NCI-H345 treated with DMSO at 0.1 percent for 48 hours (cell line): ENCODE measurements at regions not wholly inside any gene's neighbourhood (a gene's known extent, or its start where the extent isn't known, plus 50 kb on each side); places are given as distances from the start of the nearest gene placed in this dataset.

Experiments used
- DNase-seq: peaks from one replicate; lab custom pipeline; 2025; ENCODE audit not compliant: unreplicated experiment; lab: John Stamatoyannopoulos, UW

- DNase-seq, result no peak
Measured at GRCh38 chr19:31500197-31500830, 151.1 kb upstream of the TSHZ3 start.

GRCh38 chr19:31500946-31501345 is 151.7 kb upstream of the TSHZ3 start:
- no peak for DNase-seq

- no peak for DNase-seq
Measured at GRCh38 chr19:31501427-31502195, 152.4 kb upstream of the TSHZ3 start.

- DNase-seq, result no peak
Measured at GRCh38 chr19:31502536-31503170, 153.4 kb upstream of the TSHZ3 start.

- DNase-seq, result no peak
Measured at GRCh38 chr19:31503211-31503610, 154.0 kb upstream of the TSHZ3 start.

GRCh38 chr19:31504221-31504620 is 155.0 kb upstream of the TSHZ3 start:
- no peak for DNase-seq

GRCh38 chr19:31505596-31505910 is 156.3 kb upstream of the TSHZ3 start:
- DNase-seq, result no peak

GRCh38 chr19:31506102-31506501 is 156.9 kb upstream of the TSHZ3 start:
- DNase-seq, result no peak

GRCh38 chr19:31510635-31511034 is 161.4 kb upstream of the TSHZ3 start:
- DNase-seq, result no peak

GRCh38 chr19:31511098-31511497 is 161.9 kb upstream of the TSHZ3 start:
- DNase-seq, result no peak

GRCh38 chr19:31511696-31512095 is 162.5 kb upstream of the TSHZ3 start:
- no peak for DNase-seq

- no peak for DNase-seq
Measured at GRCh38 chr19:31512181-31512970, 163.1 kb upstream of the TSHZ3 start.

- no peak for DNase-seq
Measured at GRCh38 chr19:31513841-31514240, 164.6 kb upstream of the TSHZ3 start.

GRCh38 chr19:31515931-31516330 is 166.7 kb upstream of the TSHZ3 start:
- no peak for DNase-seq

GRCh38 chr19:31516756-31517155 is 167.5 kb upstream of the TSHZ3 start:
- no peak for DNase-seq

GRCh38 chr19:31517224-31518180 is 168.3 kb upstream of the TSHZ3 start:
- DNase-seq, result no peak

GRCh38 chr19:31518216-31519020 is 169.2 kb upstream of the TSHZ3 start:
- no peak for DNase-seq

- DNase-seq, result no peak
Measured at GRCh38 chr19:31519256-31519655, 170.0 kb upstream of the TSHZ3 start.

GRCh38 chr19:31519908-31520307 is 170.7 kb upstream of the TSHZ3 start:
- no peak for DNase-seq

- no peak for DNase-seq
Measured at GRCh38 chr19:31520633-31521032, 171.4 kb upstream of the TSHZ3 start.
